Left cardiac atrium (tissue), 4 donors: ENCODE measurements at regions not wholly inside any gene's neighbourhood (a gene's known extent, or its start where the extent isn't known, plus 50 kb on each side); places are given as distances from the start of the nearest gene placed in this dataset.
"Not testable (repeated sequence)": the region's sequence is repeated elsewhere in the genome, so short reads cannot be mapped to it uniquely, and the experiment has no call there.

Source experiments
- ATAC-seq, 2 donors: fragments of 200-7000 bp; cut with Tn5 transposase; one replicate each; pipeline ENCODE4 v1.9.1; 2020; ENCODE audit warnings: mild to moderate bottlenecking in 2 of 2, moderate library complexity in 2 of 2
- DNase-seq: peaks from one replicate; pipeline ENCODE4 v3.0.0-alpha.2; 2020
- intact Hi-C, 2 donors: fragments of 100-400 bp; cut with DNase I; formaldehyde crosslinking; loops; one replicate each; pipeline versions ENCODE4 v1.14.1 to v1.15.1; 2022 to 2023
- donor health status: DM: no; HTN: yes; CAD: no.
- donor health status: DM: no; HTN: yes; CAD: no; lungs with severe emphysema.
- donor health status: DM: yes; HTN: yes; CAD: no.
- donor health status: Dilated cardiomyopathy.

DNA sequence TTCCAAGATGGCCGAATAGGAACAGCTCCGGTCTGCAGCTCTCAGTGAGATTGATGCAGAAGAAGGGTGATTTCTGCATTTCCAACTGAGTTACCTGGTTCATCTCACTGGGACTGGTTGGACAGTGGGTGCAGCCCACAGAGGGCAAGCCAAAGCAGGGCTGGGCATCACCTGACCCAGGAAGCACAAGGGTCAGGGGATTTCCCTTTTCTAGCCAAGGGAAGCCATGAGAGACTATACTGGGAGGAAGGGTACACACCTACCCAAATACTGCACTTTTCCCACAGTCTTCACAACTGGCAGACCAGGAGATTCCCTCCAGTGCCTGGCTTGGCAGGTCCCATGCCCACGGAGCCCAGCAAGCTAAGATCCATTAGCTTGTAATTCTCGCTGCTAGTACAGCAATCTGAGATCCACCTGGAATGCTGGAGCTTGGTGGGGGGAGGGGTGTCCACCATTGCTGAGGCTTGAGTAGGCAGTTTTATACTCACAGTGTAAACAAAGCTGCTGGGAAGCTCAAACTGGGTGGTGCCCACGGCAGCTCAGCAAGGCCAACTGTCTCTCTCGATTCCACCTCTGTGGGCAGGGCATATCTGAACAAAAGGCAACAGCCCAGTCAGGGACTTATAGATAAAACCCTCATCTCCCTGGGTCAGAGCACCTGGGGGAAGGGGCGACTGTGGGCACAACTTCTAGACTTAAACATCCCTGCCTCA is 365.8 kb downstream of the SPRY2 start:
- ATAC-seq, DNase-seq, intact Hi-C loops: not testable (repeated sequence)

DNA sequence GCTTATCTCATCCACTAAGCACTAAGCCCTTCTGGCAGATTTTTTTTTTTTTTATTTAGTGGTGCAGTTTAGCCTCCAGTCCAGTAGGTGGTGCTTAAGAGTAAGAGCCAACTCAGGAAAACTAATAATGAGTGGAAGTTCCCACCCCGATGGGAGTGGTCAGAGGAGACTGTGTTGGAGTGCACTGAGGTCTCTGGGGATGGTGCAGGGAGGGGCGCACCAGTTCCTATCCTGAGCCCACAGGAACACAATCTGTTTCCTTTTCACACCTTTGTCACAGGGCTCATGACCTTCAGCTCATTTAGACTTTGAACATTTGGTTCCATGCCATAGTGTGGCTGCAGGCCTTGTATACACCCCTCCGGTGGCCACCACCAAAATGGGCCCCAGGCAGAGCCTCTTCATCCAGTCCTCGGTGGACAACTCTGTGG is 367.4 kb downstream of the SPRY2 start:
- intact Hi-C loops, result no loop called here
- peak in 1 of 2 donors; percentile 80 for ATAC-seq
- DNase-seq, result peak; percentile 42

DNA sequence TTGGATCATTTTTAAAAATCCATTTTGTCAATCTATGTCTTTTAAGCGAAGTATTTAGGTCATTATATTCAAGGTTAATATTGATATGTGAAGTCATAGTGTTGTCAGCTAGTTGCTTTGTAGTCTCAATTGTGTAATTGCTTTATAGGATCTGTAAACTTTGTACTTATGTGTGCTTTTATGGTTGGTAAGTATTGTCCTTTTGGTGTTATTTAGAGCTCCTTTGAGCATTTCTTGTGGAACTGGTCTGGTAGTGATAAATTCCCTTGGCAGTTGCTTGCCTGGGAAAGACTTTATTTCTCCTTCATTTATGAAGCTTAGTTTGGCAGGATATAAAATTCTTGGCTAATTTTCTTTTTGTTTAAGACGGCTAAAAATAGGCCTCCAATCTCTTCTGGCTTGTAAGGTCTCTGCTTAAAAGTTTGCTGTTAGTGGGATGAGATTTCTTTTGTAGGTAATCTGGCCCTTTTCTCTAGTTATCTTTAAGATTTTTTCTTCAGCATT is 368.8 kb downstream of the SPRY2 start:
- no peak for ATAC-seq
- intact Hi-C loops, result no loop called here
- DNase-seq, result no peak

DNA sequence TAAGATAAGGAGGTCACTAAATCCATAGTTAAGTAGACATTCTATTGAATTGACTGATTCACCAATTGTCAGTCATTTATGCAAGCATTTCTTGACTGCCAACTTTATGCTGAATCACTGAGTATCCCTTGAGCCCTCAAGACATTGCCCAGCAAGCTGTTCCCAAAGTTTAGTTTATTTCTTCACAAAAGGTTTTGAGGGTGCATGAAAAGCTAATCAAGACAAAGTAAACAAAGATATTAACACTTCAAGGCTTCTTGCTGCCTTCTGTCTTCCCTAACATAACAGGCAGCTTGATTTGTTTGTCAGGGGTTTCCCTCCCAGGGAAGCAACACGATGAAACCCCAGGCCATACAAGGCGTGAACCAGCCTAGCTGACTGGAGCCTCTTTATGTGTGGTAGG is 374.4 kb downstream of the SPRY2 start:
- ATAC-seq, result no peak
- DNase-seq, result no peak
- intact Hi-C loops, result no loop called here

DNA sequence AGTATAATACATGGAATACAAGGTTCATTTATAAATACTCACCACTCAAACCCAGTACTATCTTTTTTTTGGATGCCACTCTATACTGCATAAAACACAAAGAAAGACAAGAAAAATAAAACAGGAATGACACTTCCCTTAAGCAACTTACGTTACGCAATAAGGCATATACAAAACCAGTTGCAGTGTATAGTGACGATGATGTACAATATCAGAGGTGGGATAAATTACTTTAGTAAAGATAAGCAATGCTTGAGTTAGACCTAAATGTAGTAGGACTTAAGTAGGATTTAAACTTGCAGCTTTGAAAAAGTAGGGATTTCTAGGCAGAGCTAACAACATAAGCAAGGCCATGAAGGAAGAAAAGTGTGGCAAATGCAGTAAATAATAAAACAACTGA is 374.9 kb downstream of the SPRY2 start:
- intact Hi-C loops, result no loop called here
- DNase-seq (no peak), ATAC-seq (no peak)

DNA sequence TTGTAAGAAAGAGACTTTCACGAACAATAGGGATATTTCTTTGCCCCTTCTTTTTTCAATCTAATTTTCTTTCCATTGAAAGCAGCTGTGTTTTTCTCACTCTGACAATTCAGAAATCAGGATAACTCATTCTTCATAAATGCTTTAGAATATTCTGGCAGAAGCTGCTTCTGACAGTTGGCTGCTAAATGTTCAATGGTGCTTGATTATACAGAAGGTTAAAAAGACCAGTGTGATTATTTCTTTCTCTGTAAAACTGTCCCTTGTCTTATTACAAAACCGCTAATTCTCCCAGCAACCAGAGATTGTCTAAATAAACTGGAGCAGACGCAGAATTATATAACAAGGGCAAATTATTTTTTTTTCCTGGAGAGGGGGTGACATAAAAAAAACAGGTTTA is 394.4 kb downstream of the SPRY2 start:
- ATAC-seq, result no peak
- intact Hi-C loops, result no loop called here
- DNase-seq, result no peak

DNA sequence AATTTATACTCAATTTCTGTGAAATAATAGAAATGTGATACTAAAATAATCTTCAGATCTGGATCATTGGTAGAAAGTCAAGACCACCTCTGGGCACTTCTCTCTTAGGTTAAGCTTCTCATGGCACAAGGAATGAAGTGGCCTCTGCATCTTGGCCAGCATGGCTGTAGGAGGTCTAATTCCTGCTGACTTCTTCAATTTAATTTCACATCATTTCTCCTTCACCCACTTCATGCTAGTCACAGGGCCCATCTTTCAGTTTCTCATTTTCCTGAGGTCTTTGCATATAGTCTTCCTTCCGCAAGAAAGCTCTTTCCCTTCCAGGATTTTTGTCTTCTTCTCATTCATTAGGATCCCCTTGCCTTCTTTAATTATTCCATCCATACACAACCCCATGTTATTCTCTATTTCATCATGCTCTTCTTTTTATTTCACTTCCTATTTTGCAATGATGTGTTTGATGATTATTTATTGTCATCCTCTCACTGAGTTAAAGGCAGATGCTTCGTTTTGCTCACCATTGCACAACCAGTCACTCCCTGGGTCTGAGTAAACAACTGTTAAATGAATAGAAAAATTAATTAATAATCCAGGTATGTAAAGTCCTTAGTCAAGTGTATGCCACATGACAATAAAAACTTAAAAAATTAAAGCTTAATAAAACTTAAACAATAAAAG is 397.4 kb downstream of the SPRY2 start:
- no peak for ATAC-seq
- intact Hi-C loops, result no loop called here
- DNase-seq, result no peak

DNA sequence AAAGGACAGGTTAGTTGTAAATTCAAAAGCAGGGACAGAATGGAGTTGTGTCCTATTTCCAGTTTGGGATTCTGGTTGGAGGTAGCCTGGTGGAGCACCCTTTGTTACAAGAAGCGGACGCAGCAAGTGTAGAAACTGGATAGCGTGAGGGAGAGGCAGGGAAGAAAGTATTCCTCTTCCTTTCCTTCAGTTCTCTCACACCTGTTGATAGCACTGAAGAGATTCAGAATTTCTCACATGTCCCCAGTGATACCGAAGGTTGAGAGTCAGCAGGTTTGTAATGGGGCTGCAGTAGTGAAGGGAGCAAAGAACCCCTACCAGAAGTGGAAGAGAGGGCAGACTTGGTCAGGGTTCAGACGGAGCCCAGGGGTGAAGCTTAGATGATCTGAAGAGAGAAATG is 399.2 kb downstream of the SPRY2 start:
- intact Hi-C loops, result no loop called here
- DNase-seq (no peak), ATAC-seq (no peak)

DNA sequence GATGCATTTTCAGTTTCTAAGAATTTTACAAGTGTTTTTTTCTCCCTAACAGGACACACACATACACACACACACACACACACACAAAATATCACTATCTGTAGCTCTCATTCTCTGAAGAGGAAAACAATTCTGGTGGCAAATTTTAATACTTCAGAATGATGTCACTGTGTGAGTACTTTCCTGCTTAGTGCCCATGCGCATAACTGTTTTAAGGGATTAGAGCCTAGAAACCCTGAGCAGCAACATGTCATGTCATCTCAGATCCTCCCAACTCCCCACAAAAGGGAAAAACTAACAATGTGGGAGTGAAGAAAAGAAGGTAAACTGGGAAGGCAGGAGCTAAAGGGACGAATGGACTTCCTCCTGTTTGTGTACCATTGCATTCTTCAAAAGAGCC is 401.2 kb downstream of the SPRY2 start:
- ATAC-seq, result no peak
- intact Hi-C loops, result no loop called here
- DNase-seq, result no peak

DNA sequence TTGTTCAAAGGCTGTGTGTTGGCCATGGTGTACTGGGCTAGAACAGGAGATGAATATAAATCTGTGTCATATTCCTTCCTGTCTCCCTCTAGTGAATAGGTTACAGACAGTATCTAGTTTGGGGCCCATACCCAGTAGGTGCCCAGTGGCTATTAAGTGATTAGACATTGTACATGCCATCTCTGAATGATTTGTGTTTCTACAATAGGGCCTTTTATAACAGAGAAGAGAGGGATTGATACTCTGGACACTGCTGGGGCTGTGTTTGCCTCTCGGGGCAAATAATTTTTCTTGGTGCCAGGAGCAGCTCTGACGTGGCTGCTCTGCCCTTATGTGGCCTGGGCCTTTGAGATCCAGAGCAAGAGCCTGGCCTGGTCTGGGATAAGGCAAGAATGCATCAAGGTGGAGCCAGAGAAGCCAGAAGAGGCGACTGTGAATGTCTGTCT is 403.1 kb downstream of the SPRY2 start:
- ATAC-seq, result no peak
- DNase-seq, result no peak
- intact Hi-C loops, result no loop called here

DNA sequence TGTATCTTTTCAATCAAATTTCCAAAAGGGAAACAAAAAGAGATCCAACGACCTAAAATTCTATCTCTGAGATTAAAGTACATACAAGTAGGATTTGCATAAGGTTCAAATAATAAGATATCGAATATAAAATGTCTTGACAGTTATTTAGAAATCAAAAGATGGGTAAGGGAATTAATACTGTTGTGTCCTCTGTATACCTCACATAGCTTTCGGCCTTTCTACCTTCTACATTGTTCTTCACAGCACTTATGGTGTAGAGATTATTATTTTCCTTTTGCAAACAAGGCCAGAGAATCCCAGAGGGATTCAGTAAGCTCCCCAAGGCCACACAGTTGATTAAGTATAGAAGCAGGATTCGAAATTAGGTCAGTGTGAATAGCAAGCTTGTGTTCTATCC is 403.6 kb downstream of the SPRY2 start:
- intact Hi-C loops, result no loop called here
- DNase-seq (no peak), ATAC-seq (no peak)

DNA sequence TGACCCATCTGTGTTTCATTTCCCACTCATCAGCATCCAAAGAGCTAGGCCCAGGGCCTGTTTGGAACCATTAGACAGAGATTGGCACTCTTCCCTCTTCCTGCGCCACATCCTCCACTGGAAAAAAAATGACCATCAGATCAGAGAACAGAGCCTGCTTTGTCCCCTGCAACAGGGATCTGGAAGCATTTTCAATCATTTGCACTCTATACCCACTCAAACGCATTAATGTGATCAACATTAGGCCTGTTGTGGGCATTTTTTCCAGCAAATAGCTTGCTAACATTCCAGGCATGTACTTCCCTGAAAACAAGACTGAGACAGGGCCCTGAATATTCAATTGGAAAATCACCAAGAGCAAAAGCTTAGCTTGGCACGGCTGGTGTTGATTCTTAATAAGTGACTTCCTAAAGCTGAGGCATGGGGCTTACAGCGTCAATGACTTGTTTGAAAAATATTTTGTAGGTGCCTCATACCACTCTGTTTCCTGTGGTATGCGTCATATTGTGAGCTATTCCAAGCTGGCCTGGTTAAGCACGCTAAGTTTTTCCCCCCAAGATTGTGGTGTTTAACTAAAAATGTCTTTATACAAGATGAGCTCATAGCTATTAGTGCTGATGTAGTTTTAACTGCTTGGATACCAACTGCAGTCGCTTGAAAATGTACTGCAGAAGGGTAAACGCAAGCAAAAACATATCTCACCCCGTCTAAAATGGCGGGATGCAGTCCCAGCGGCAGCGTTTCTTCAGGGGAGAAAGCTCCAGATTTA is 404.4 kb downstream of the SPRY2 start:
- peak; percentile 34 for DNase-seq
- ATAC-seq, result peak; percentile 90 to 98
- intact Hi-C loops, result no loop called here

DNA sequence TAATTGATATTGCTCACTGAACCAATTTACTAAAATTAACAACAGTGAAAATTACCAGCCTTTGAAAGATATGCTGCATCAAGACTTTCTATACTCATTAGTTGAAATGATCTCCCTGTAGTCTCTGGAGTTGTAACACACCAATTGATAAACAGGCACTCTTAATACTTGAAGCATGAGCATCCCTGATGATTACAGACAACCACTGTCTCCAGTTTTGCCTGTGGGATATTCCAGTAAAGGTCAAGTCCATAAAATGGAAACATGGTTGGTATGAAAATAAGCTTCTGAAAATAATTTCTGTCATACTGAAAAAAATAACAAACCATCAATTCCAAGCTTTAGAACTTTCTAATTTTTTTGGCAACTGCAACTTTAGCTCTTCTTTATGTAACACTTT is 405.8 kb downstream of the SPRY2 start:
- ATAC-seq, result no peak
- DNase-seq, result no peak
- intact Hi-C loops, result no loop called here

DNA sequence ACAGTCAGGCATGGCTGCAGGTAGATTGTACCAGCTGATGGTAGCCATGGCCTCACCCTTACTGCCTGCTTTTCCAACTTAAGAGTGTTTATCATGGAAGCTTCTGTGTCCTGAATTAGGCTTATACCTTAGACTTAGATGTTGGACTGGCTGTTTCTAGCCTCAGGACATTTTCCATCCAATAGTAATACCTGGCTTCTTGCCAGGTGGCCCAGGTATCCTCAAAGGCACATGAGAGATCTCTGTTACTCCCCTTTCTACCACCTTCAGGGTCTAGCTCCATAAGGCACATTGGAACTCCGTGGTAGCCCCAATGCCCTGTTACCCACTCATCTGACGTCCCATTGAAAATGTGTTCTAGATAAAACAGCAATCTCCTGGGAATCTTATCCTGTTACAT is 407.5 kb downstream of the SPRY2 start:
- ATAC-seq, result no peak
- intact Hi-C loops, result no loop called here

DNA sequence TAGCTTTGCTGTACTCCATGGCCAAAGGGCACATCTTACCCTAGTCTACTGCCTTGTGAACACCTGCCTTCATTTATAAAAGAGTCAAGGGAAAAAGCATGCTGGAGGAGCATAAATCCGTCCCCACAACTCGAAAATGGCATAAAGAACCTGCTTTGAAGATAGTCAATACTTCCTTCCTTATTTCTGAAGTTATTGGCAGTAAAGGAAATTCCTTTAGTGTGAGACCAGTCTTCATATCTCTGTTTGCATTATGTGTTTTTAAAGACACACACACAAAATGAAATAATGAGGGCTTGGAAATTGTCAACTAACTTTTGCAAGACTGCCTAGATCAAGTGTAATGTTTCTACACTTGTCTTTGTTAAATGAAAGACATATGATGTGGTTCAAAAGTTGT is 408.4 kb downstream of the SPRY2 start:
- intact Hi-C loops, result no loop called here
- ATAC-seq, result no peak

More for the DNA sequence above, 407.5 kb downstream of the SPRY2 start:
- DNase-seq, result no peak

DNA sequence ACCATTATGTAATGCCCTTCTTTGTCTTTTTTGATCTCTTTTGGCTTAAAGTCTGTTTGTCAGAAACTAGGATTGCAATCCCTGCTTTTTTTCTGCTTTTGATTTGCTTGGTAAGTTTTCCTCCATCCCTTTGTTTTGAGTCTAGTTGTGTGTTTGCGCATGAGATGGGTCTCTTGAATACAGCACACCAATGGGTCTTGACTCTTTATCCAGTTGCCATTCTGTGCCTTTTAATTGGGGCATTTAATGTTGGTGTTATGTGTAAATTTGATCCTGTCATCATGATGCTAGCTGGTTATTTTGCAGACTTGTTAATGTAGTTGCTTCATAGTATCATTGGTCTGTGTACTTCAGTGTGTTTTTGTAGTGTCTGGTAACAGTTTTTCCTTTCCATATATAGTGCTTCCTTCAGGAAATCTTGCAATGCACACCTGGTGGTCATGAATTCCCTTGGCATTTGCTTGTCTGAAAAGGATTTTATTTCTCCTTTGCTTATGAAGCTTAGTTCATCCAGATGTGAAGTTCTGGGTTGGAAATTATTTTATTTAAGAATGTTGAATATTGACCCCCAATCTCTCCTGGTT is 416.9 kb downstream of the SPRY2 start:
- intact Hi-C loops, result not testable (repeated sequence)

More for the DNA sequence above, 408.4 kb downstream of the SPRY2 start:
- no peak for DNase-seq

DNA sequence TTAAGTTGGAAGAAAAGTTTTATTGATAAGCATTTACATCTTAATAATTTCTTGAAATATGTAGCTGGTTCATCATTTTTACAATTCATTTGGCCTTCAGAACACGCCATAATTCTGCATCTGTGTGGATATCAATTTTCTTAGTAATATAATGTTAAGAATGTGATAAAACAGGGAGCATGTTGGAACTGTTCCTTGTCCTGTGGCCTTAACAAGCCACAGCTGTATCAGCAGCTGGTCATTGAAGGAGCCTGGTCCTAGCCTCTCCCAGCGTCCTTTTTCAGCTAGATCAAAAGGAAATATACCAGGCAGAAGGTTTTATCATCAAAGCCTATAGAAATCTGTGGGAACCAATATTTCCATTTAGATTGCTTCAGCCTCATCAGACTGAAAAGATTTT is 421.8 kb downstream of the SPRY2 start:
- peak in 1 of 2 donors; percentile 51 for ATAC-seq
- intact Hi-C loops, result no loop called here
- DNase-seq, result no peak

More for the DNA sequence above, 416.9 kb downstream of the SPRY2 start:
- ATAC-seq, DNase-seq: not testable (repeated sequence)

DNA sequence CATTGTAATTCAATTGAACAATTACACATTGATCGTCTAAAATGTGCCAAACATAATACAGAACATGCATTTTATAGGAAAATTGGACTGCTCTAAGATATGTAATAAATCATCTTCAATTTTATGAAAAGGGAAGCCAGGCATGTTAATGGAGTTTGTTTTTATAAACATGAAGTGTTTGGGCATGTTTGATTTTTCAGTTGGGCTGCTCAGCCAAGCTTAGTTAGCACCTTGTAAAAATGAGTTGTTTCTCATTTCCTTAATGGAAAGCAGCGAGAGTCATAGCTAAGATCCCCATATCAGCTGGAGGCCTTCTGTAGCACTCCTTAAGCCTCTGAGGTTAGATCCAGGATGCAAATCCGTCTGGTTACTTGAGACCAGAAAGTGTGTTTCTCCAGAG is 422.3 kb downstream of the SPRY2 start:
- intact Hi-C loops, result no loop called here
- ATAC-seq (peak in 1 of 2 donors; percentile 19), DNase-seq (no peak)

DNA sequence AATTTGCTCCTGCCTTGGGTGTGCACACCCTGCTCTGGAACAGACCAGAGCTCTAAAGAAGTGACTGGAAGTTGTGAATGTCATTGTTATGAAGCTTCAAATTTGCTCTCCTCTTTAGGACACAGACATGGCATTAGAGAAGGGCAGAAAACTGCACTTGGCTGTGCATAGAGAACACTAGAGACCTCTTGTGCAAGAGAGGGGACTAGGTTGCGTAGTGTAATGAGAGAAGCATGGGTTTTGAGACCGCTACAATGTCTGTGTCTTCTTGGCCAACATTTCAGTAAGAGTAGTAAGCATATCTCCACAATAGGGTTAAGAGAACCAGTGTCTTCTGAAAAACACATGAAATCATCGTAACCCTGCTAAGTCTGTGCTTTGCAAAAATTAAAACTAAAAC is 423.3 kb downstream of the SPRY2 start:
- DNase-seq (no peak), ATAC-seq (no peak)
- intact Hi-C loops, result no loop called here
